DOHH2 (cell line): ENCODE measurements at regions not wholly inside any gene's neighbourhood (a gene's known extent, or its start where the extent isn't known, plus 50 kb on each side); places are given as distances from the start of the nearest gene placed in this dataset.

Source experiments
- H3F3A ChIP-seq: fragments of 200-600 bp; sonication (generic), shearing (Covaris generic); 2 replicates; pipeline ENCODE4 v1.6.0; 2016; ENCODE audit warnings: antibody characterized with exemption, mild to moderate bottlenecking; ENCODE audit not compliant: control insufficient read depth, insufficient read depth
- H3K27ac ChIP-seq: fragments of 200-600 bp; sonication (generic); 2 replicates; pipeline ENCODE4 v1.5.1; 2014; ENCODE audit warnings: low read depth, mild to moderate bottlenecking, low read length, moderate library complexity
- H3K27me3 ChIP-seq: fragments of 200-600 bp; sonication (generic); 2 replicates; pipeline ENCODE4 v1.6.1; 2014; ENCODE audit warnings: mild to moderate bottlenecking, low read length, mixed read lengths; ENCODE audit not compliant: control insufficient read depth
- H3K36me3 ChIP-seq: fragments of 200-600 bp; sonication (generic); 2 replicates; pipeline ENCODE4 v1.6.1; 2014; ENCODE audit warnings: mild to moderate bottlenecking, low read length, moderate library complexity, mixed read lengths; ENCODE audit not compliant: control insufficient read depth
- H3K4me1 ChIP-seq: fragments of 200-600 bp; sonication (generic); 2 replicates; pipeline ENCODE4 v1.6.1; 2014; ENCODE audit warnings: mild to moderate bottlenecking, low read length, mixed read lengths; ENCODE audit not compliant: control insufficient read depth
- H3K4me2 ChIP-seq: fragments of 200-600 bp; sonication (generic); 2 replicates; pipeline ENCODE4 v1.6.0; 2014; ENCODE audit warnings: mild to moderate bottlenecking, low read length, moderate library complexity
- H3K4me3 ChIP-seq: fragments of 200-600 bp; sonication (generic); 2 replicates; pipeline ENCODE4 v1.5.1; 2014; ENCODE audit warnings: mild to moderate bottlenecking, low read length, mixed read lengths
- H3K79me2 ChIP-seq: fragments of 200-600 bp; sonication (generic); 2 replicates; pipeline ENCODE4 v1.6.1; 2014; ENCODE audit warnings: mild to moderate bottlenecking, low read length, mixed read lengths; ENCODE audit not compliant: control insufficient read depth
- H3K9me2 ChIP-seq: fragments of 200-600 bp; sonication (generic); replicated peaks from 2 replicates; pipeline ENCODE4 v1.6.1; 2014; ENCODE audit warnings: mild to moderate bottlenecking, low read length, mixed read lengths; ENCODE audit not compliant: control insufficient read depth
- H3K9me3 ChIP-seq: fragments of 200-600 bp; sonication (generic); 2 replicates; pipeline ENCODE4 v1.6.1; 2014; ENCODE audit warnings: antibody characterized with exemption, low read length, mixed read lengths; ENCODE audit not compliant: control insufficient read depth, insufficient read depth
- H4K20me1 ChIP-seq: fragments of 200-600 bp; sonication (generic); 2 replicates; pipeline ENCODE4 v1.6.0; 2014; ENCODE audit warnings: low read depth, mild to moderate bottlenecking, antibody characterized with exemption, low read length, moderate library complexity; ENCODE audit not compliant: control insufficient read depth, insufficient read depth
- CTCF ChIP-seq: fragments of 200-600 bp; sonication (generic); IDR thresholded peaks from one replicate; pipeline ENCODE4 v1.5.1; 2014; ENCODE audit warnings: antibody characterized with exemption, mild to moderate bottlenecking, low read depth, low read length; ENCODE audit not compliant: poor library complexity, severe bottlenecking
- EZH2phosphoT487 ChIP-seq: fragments of 200-600 bp; sonication (generic); IDR thresholded peaks from 2 replicates; pipeline ENCODE4 v1.6.1; 2017; ENCODE audit warnings: borderline replicate concordance, mild to moderate bottlenecking, antibody characterized with exemption, low read length, moderate library complexity, mixed read lengths

DNA sequence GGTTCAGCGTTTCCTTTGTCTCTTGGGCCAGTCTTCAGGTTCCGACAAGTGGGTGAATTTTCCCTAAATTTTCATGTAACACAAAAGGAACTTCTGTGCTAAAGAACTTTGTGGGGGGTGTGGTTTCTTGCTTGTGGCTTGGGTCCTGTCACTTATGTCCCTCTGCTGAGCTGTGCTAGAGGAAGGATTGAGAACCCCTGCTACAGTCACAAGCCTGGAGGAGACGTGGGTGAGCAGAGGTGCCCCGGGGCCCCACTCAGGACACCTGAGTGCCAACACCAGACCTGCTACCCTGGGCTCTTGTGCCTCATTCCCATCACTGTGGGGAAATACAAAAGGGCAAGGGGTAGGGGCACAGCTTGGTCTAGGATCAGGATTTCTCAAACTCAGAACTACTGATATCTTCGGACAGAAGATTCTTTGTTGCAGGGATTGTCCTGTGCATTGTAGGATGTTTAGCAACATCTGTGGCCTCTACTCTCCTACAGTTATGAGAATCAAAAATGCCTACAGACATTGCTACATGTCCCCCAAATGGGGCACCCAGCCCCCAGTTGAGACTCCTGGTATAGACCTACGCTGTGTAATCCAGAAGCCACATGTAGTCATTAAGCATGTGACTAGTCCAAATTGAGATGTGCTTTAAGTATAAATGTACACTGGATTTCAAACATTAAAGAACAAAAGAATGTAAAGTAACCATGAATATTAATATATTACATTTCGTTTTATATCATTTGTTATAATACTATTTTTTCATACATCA, 128.7 kb downstream of the LY86 start:
- Histone ChIP-seq H3K27me3 (peaks cover 27% of the 10 kb centered on the region; the same call in 1 of the 2 replicates), H3K4me1 (peaks cover 13% of the 10 kb centered on the region), H3K4me3 (no peak overlapping the region), H3F3A (no peaks in the 10 kb centered on the region), H3K27ac (no peak overlapping the region), H3K9me2 (no peaks in the 10 kb centered on the region), H3K79me2 (no peaks in the 10 kb centered on the region), H3K36me3 (no peaks in the 10 kb centered on the region), H3K9me3 (no peaks in the 10 kb centered on the region), H3K4me2 (no peak overlapping the region), H4K20me1 (no peaks in the 10 kb centered on the region)
- TF ChIP-seq EZH2phosphoT487 (no peak), CTCF (no peak)

DNA sequence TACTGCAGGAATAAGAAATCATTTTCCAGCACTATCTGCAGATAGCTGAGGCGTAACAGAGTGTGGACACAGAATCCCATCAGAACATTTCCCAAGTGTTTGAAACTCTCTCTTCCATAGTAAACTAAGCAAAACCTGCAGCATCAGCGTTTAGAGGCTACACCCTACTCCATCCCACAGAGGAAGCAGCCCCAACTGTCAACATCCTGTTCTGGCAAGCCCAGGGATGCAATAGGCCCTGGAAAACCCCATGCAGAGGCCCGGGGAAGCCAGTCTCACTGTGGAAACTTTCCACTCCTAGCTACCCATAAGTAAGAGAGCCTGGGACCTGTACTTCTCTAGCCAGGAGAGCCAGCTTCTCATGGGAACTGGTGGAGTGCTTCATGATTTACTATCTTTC, 129.4 kb downstream of the LY86 start:
- Histone ChIP-seq H3K9me2 (no peaks in the 10 kb centered on the region), H3K27me3 (peaks cover 25% of the 10 kb centered on the region; the same call in 1 of the 2 replicates), H3K79me2 (no peaks in the 10 kb centered on the region), H3K4me1 (peaks cover 6% of the 10 kb centered on the region), H3K4me2 (no peak overlapping the region), H4K20me1 (no peaks in the 10 kb centered on the region), H3F3A (no peaks in the 10 kb centered on the region), H3K36me3 (no peaks in the 10 kb centered on the region), H3K4me3 (no peak overlapping the region), H3K9me3 (no peaks in the 10 kb centered on the region), H3K27ac (no peak overlapping the region)
- no peak for TF ChIP-seq CTCF
- TF ChIP-seq EZH2phosphoT487 = no peak

GRCh38 chr6:6721606-6722005, 133.1 kb downstream of the LY86 start:
- TF ChIP-seq EZH2phosphoT487 (no peak), CTCF (no peak)
- no peak overlapping the region for H3K27ac ChIP-seq

More at GRCh38 chr6:6721606-6722005, 133.1 kb downstream of the LY86 start:
- Histone ChIP-seq H3K4me2 (no peak overlapping the region), H3K4me3 (no peak overlapping the region), H3K9me3 (no peaks in the 10 kb centered on the region), H3K4me1 (peaks cover 8% of the 10 kb centered on the region), H3K9me2 (no peaks in the 10 kb centered on the region), H3K27me3 (peaks cover 35% of the 10 kb centered on the region), H3F3A (no peaks in the 10 kb centered on the region), H3K36me3 (no peaks in the 10 kb centered on the region), H4K20me1 (no peaks in the 10 kb centered on the region), H3K79me2 (no peaks in the 10 kb centered on the region)
